ENCODE measurements at regions not wholly inside any gene's neighbourhood (a gene's known extent, or its start where the extent isn't known, plus 50 kb on each side); places are given as distances from the start of the nearest gene placed in this dataset.

DNA sequence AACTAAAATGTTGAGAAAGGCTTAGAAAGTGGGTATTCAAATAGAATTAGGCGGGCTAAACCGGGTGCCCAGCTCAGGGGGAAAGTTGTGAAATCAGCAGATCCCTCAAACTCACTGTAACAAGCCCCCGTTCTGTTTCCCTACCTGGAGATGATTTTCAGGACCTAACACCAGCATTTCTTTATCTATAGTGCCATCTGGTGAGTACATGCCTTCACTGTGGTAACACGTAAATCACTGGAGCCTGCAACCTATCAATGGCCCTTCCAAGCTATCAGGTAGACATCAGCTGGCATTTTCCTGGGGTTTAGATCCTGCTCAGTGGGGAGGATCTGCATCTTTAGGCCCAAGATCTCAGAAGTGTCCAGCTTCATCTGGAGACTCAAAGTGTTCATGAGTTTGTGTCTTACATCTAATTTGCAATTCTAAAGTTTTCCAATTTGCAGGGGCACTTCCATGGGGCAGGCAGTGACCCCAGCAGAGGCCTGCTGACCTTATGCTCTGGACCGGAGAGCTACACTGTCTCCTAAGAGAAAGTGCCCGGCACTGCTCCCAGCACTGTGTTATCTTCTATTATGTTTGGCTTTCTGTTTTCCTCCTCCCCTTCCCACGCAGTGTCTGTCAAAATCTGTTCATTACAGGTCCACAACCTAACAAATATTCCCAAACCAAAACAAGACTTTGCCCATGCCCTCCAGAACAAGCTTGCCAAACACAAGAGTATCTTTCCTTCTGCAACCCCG lies 132.5 kb downstream of the LSM5 start:
- intact Hi-C loops (cut with micrococcal nuclease): no loop called here
- DNase-seq (no peak), ATAC-seq (peak; percentile 17)

DNA sequence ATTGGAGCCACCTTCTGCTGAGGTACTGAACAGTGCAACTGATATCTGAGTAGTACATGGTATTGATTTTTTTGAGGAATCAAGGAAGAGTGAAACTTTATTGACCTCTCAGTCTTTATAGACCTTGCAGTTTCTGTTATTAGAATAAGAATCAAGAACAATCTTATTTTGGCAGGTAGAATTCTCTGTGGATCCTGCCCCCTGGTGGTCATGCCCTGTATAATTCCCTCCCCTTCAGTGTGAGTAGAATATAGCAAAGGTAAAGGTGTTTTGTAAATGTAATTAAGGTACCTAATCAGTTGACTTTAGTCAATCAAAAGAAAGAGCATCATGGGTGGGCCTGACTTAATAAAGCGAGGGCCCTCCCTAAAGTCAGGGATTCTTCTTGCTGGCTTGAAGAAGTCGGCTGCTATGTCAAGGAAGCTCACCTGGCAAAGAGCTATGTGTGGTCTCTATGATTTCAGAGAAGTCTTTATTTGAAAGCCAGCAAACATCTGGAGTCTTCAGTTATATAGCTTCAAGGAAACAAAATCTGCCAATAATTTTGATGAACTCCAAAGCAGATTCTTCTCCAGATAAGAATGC lies 142.8 kb downstream of the LSM5 start:
- DNase-seq: no peak
- no peak for ATAC-seq
- intact Hi-C loops (cut with micrococcal nuclease): loop anchor here (5.0 to 10.0 kb wide), 2 partner anchors 135 to 603 kb away; no protein-coding TSS in a partner anchor

DNA sequence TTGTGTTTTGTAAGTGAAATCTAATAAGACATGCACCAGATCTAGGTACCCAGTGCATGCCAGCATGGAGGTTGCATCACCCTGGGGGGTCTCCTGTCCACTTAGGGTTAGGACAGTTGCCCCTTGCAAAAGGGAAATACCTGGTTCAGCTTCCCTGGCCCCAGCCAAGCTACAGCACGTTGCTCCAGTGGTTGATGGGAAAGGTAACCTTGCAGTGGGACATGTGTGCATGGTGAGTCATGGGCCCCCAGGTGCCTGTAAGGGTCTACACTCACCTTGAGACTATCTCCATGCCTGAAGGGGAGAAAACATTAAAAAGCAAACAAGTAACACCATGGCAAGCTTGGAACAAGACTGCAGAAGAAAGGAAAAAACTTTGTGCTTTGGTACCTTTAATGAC lies 143.9 kb downstream of the LSM5 start:
- ATAC-seq: no peak
- intact Hi-C loops (cut with micrococcal nuclease): loop anchor here (5.0 to 10.0 kb wide), 2 partner anchors 134 to 601 kb away; no protein-coding TSS in a partner anchor
- no peak for DNase-seq

DNA sequence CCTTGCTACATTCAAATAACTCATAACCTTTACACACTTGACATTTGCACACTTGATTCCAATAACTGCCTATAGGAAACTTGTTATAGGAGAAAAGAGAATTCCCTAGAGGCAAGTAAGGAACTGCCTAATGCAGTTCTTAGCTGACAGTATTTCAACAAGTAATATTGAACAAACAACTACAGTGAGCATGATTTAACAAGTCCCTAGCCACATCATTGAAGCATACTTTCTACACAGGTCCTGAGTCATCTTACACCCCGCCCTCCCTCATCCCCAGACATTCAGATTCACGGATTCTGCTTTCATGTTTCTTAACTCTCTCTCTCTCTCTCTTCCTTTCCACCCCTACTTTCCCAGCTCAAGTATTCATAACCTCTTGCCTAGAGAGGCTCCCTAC lies 153.5 kb downstream of the LSM5 start:
- intact Hi-C loops (cut with micrococcal nuclease): no loop called here
- no peak for DNase-seq
- no peak for ATAC-seq

DNA sequence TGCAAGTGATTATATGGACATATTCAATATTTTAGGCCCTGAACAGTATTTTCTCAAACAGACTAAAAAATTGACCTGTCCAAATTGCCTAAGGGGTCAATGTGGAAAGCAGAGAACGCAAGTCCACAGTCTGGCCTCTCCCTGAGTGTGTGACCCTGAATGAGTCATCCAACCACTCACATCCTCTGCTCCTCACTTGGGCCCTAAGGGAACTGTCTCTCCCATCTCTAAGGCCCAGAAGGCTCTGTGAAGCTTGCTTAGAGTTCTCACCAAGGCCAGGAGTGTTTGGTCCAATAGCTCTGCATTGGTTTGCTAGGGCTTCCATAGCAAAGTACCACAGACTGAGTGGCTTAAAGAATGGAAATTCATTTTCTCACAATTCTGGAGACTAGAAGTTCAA lies 155.1 kb downstream of the LSM5 start:
- intact Hi-C loops (cut with micrococcal nuclease): no loop called here
- ATAC-seq (peak; percentile 74), DNase-seq (no peak)

DNA sequence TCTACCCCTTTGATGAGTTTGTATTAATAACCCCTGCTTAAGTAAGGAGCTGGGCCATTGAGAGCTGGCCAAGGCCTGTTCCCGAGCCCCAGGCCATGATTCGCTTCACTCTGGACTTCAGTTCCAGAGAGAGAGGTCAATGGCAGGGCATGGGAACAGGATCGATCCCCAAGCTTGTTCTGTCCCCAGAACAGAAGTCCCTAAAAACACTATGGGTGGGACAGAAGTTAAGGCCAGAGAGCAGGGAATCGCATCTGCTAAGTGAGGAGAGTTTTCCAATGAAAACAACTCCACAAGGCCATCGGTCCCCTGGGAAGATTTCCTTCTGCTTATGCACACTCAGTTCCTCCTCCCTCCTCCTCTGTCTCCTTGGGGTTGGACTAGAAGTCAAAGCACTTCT lies 159.6 kb downstream of the LSM5 start:
- DNase-seq (peak; percentile 38), ATAC-seq (peak; percentile 88)
- intact Hi-C loops (cut with micrococcal nuclease): no loop called here

GRCh38 chr7:32326078-32326477 lies 164.1 kb downstream of the LSM5 start:
- DNase-seq: no peak
- ATAC-seq: no peak
- intact Hi-C loops (cut with micrococcal nuclease): no loop called here

GRCh38 chr7:32323712-32324111 lies 166.5 kb downstream of the LSM5 start:
- intact Hi-C loops (cut with micrococcal nuclease): no loop called here
- DNase-seq: no peak
- no peak for ATAC-seq

GRCh38 chr7:32319012-32319382 lies 171.2 kb downstream of the LSM5 start:
- ATAC-seq: peak; percentile 70
- peak; percentile 46 for DNase-seq
- intact Hi-C loops (cut with micrococcal nuclease): no loop called here

- intact Hi-C loops (cut with micrococcal nuclease): no loop called here
- DNase-seq (peak; percentile 65), ATAC-seq (peak; percentile 89)
These were observed 171.7 kb downstream of the LSM5 start for GRCh38 chr7:32318300-32319011.

GRCh38 chr7:32316839-32317238 lies 173.3 kb downstream of the LSM5 start:
- DNase-seq: no peak
- intact Hi-C loops (cut with micrococcal nuclease): no loop called here
- ATAC-seq: no peak

GRCh38 chr7:32314761-32315160 lies 175.4 kb downstream of the LSM5 start:
- intact Hi-C loops (cut with micrococcal nuclease): no loop called here
- DNase-seq (no peak), ATAC-seq (no peak)

- DNase-seq (no peak), ATAC-seq (no peak)
- intact Hi-C loops (cut with micrococcal nuclease): no loop called here
These were observed 188.8 kb downstream of the LSM5 start for GRCh38 chr7:32301427-32301826.

- ATAC-seq (peak; percentile 85), DNase-seq (peak; percentile 85)
- intact Hi-C loops (cut with micrococcal nuclease): no loop called here
These were observed 191.0 kb downstream of the LSM5 start for GRCh38 chr7:32299133-32299702.

- intact Hi-C loops (cut with micrococcal nuclease): no loop called here
- peak; percentile 58 for DNase-seq
- peak; percentile 74 for ATAC-seq
These were observed 191.6 kb downstream of the LSM5 start for GRCh38 chr7:32298408-32299132.

- intact Hi-C loops (cut with micrococcal nuclease): no loop called here
- DNase-seq (no peak), ATAC-seq (no peak)
These were observed 196.3 kb downstream of the LSM5 start for GRCh38 chr7:32293833-32294232.

- intact Hi-C loops (cut with micrococcal nuclease): no loop called here
- DNase-seq: peak; percentile 75
- ATAC-seq: peak; percentile 96
These were observed 200.3 kb downstream of the LSM5 start for GRCh38 chr7:32289651-32290414.

DNA sequence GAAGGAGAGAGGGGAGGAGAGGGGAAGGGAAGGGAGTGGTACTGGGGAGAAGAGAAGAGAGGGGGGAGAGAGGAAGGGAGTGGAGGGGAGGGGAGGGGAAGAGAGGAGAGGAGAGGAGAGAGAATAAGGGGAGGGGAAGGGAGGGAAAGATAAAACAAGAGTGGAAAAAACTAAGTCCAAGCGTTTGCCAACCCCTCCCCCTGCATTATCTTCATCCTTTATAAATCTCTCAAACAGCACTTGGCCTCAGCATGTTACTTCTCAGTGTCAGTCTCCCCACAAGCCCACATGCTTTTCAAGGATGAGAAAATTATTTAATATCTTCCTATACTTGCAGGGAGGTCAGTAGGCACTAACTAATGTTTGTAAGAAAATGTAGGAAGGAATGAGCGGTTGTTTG lies 204.5 kb downstream of the LSM5 start:
- intact Hi-C loops (cut with micrococcal nuclease): no loop called here
- no peak for ATAC-seq

DNA sequence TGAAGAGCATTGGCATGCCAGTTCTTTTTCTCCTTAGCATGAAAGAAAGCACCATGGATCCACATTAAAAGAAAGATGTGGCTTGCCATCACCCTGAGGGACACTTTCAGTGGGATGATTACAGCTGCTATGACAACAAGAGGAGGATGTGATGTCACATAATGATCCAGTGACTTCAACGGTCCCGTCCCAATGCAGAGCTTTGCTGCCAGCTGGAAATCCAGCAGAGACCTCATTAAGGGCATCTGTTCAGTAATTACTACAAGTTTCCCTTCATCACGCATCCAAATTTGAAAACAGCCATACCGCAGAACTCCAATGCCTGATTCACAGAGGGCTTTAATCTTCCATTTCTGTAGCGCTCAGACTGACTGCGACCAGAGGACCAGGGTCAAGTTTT lies 206.6 kb downstream of the LSM5 start:
- no peak for ATAC-seq
- intact Hi-C loops (cut with micrococcal nuclease): no loop called here

More for the DNA sequence above, 204.5 kb downstream of the LSM5 start:
- no peak for DNase-seq

More for the DNA sequence above, 206.6 kb downstream of the LSM5 start:
- DNase-seq: no peak
